Endodermal cell (in vitro differentiated cells): ENCODE measurements at regions not wholly inside any gene's neighbourhood (a gene's known extent, or its start where the extent isn't known, plus 50 kb on each side); places are given as distances from the start of the nearest gene placed in this dataset.
"Not testable (repeated sequence)": the region's sequence is repeated elsewhere in the genome, so short reads cannot be mapped to it uniquely, and the experiment has no call there.

ENCODE experiments used
- DNase-seq: peaks from one replicate; pipeline ENCODE4 v3.0.0-alpha.2; 2017
- H3K27ac ChIP-seq: 2 replicates; pipeline ENCODE4 v1.5.1; 2013; ENCODE audit warnings: mild to moderate bottlenecking, low read depth, low read length, moderate library complexity
- H3K27me3 ChIP-seq: 2 replicates; pipeline ENCODE4 v1.6.1; 2013; ENCODE audit warnings: mild to moderate bottlenecking, low read length, moderate library complexity; ENCODE audit not compliant: insufficient read depth, control insufficient read depth, poor library complexity, severe bottlenecking
- H3K36me3 ChIP-seq: 2 replicates; pipeline ENCODE4 v1.7.0; 2013; ENCODE audit warnings: mild to moderate bottlenecking, low read length, moderate library complexity; ENCODE audit not compliant: control insufficient read depth, insufficient read depth
- H3K4me1 ChIP-seq: one replicate; pipeline ENCODE4 v1.7.0; 2013; ENCODE audit warnings: low read length; ENCODE audit not compliant: control insufficient read depth, insufficient read depth
- H3K4me3 ChIP-seq: 2 replicates; pipeline ENCODE4 v1.5.1; 2013; ENCODE audit warnings: mild to moderate bottlenecking, low read length, moderate library complexity
- H3K9ac ChIP-seq: 2 replicates; pipeline ENCODE4 v1.6.1; 2013; ENCODE audit warnings: mild to moderate bottlenecking, low read length, moderate library complexity; ENCODE audit not compliant: poor library complexity, severe bottlenecking; ENCODE audit errors: extremely low read depth
- H3K9me3 ChIP-seq: 2 replicates; pipeline ENCODE4 v1.6.1; 2013; ENCODE audit warnings: mild to moderate bottlenecking, low read length, moderate library complexity; ENCODE audit not compliant: control insufficient read depth
- H3K27ac Mint-ChIP-seq: 2 replicates; pipeline ENCODE4 v1.8.0; 2020; ENCODE audit warnings: mixed read lengths
- H3K27me3 Mint-ChIP-seq: 2 replicates; pipeline ENCODE4 v1.8.0; 2021; ENCODE audit warnings: mild to moderate bottlenecking, mixed read lengths; ENCODE audit not compliant: insufficient read depth
- H3K36me3 Mint-ChIP-seq: 2 replicates; pipeline ENCODE4 v1.8.0; 2020; ENCODE audit warnings: low read depth, mixed read lengths
- H3K4me1 Mint-ChIP-seq: 2 replicates; pipeline ENCODE4 v1.8.0; 2020; ENCODE audit warnings: mixed read lengths
- H3K4me3 Mint-ChIP-seq: 2 replicates; pipeline ENCODE4 v1.8.0; 2020; ENCODE audit warnings: mild to moderate bottlenecking, moderate library complexity, mixed read lengths
- H3K9me3 Mint-ChIP-seq: 2 replicates; pipeline ENCODE4 v1.8.0; 2020; ENCODE audit warnings: mild to moderate bottlenecking, mixed read lengths
- CTCF ChIP-seq: fragments of 200-600 bp; sonication (generic); conservative IDR thresholded peaks from 2 replicates; pipeline ENCODE4 v1.5.0; 2021; ENCODE audit warnings: antibody characterized with exemption, mild to moderate bottlenecking
- WGBS, 2 experiments: methylation state at CpG; one replicate each; pipeline versions ENCODE4 v1.1.5 to v1.1.7; 2013; ENCODE audit warnings: missing lambda C conversion rate in 2 of 2, mixed read lengths in 1 of 2; ENCODE audit not compliant: insufficient coverage in 1 of 2, insufficient read length in 1 of 2; 5-methylcytosine and 5-hydroxymethylcytosine counted together

- Mint-ChIP-seq H3K9me3 (peaks cover 12% of the 10 kb centered on the region), H3K4me3 (no peak overlapping the region), H3K27me3 (no peaks in the 10 kb centered on the region), H3K4me1 (no peaks in the 10 kb centered on the region), H3K27ac (no peak overlapping the region), H3K36me3 (no peaks in the 10 kb centered on the region)
- TF ChIP-seq CTCF, result no peak
- Histone ChIP-seq H3K4me1 (no peaks in the 10 kb centered on the region), H3K9ac (no peak overlapping the region), H3K9me3 (no peaks in the 10 kb centered on the region), H3K27me3 (no peaks in the 10 kb centered on the region), H3K4me3 (no peak overlapping the region), H3K36me3 (no peaks in the 10 kb centered on the region), H3K27ac (no peak overlapping the region)
- no peak for DNase-seq
- WGBS, 2 experiments, result 89% methylated on average over 1 of the region's 1 CpG; no CpG with 5 or more reads in 1 of the 2 experiments
Measured at GRCh38 chr6:69570106-69570505, 226.7 kb downstream of the LMBRD1 start.

- not testable (repeated sequence) for H3K4me1 ChIP-seq, H3K4me1 Mint-ChIP-seq, H3K27me3 Mint-ChIP-seq, H3K4me3 ChIP-seq, H3K27me3 ChIP-seq, H3K9me3 ChIP-seq, H3K9ac ChIP-seq, H3K4me3 Mint-ChIP-seq, H3K27ac ChIP-seq, H3K36me3 Mint-ChIP-seq, H3K36me3 ChIP-seq
- Mint-ChIP-seq H3K9me3 (peaks cover 28% of the 10 kb centered on the region), H3K27ac (peak overlapping the region; percentile 48)
- peak; percentile 61 for DNase-seq
- 72 to 100% methylated on average over 1 to 6 of the region's 6 CpGs for WGBS, 2 experiments
Measured at GRCh38 chr6:69560597-69560996, 236.2 kb downstream of the LMBRD1 start.

GRCh38 chr6:69555088-69555638, 241.6 kb downstream of the LMBRD1 start:
- Histone ChIP-seq H3K4me3 (no peak overlapping the region), H3K4me1 (no peaks in the 10 kb centered on the region), H3K9me3 (no peaks in the 10 kb centered on the region), H3K27ac (no peak overlapping the region), H3K9ac (no peak overlapping the region), H3K27me3 (no peaks in the 10 kb centered on the region), H3K36me3 (no peaks in the 10 kb centered on the region)
- DNase-seq, result no peak
- Mint-ChIP-seq H3K27me3 (no peaks in the 10 kb centered on the region), H3K9me3 (no peaks in the 10 kb centered on the region), H3K4me3 (no peak overlapping the region), H3K27ac (no peak overlapping the region), H3K4me1 (no peaks in the 10 kb centered on the region), H3K36me3 (no peaks in the 10 kb centered on the region)
- 100% methylated on average over 1 to 2 of the region's 2 CpGs for WGBS, 2 experiments
- no peak for TF ChIP-seq CTCF

GRCh38 chr6:69542494-69542893, 254.3 kb downstream of the LMBRD1 start:
- no peak overlapping the region for H3K27ac ChIP-seq
- H3K9me3 ChIP-seq, result no peaks in the 10 kb centered on the region
- Mint-ChIP-seq H3K4me1 (no peaks in the 10 kb centered on the region), H3K4me3 (no peak overlapping the region), H3K27ac (no peak overlapping the region), H3K36me3 (no peaks in the 10 kb centered on the region), H3K27me3 (no peaks in the 10 kb centered on the region), H3K9me3 (no peaks in the 10 kb centered on the region)
- H3K9ac ChIP-seq, result no peak overlapping the region
- no peak for TF ChIP-seq CTCF
- H3K36me3 ChIP-seq, result no peaks in the 10 kb centered on the region
- no peak for DNase-seq
- no peak overlapping the region for H3K4me3 ChIP-seq
- H3K4me1 ChIP-seq, result no peaks in the 10 kb centered on the region
- no peaks in the 10 kb centered on the region for H3K27me3 ChIP-seq
- 62% methylated on average over 1 of the region's 1 CpG; no CpG with 5 or more reads in 1 of the 2 experiments for WGBS, 2 experiments
